GM19463 (cell line): ENCODE measurements at regions not wholly inside any gene's neighbourhood (a gene's known extent, or its start where the extent isn't known, plus 50 kb on each side); places are given as distances from the start of the nearest gene placed in this dataset.
"Not testable (repeated sequence)": the region's sequence is repeated elsewhere in the genome, so short reads cannot be mapped to it uniquely, and the experiment has no call there.

Source experiments
- ATAC-seq: cut with Tn5 transposase; IDR thresholded peaks from one replicate; pipeline ENCODE4 v1.9.1; 2021; ENCODE audit warnings: mild to moderate bottlenecking, moderate library complexity; ENCODE audit not compliant: unreplicated experiment

DNA sequence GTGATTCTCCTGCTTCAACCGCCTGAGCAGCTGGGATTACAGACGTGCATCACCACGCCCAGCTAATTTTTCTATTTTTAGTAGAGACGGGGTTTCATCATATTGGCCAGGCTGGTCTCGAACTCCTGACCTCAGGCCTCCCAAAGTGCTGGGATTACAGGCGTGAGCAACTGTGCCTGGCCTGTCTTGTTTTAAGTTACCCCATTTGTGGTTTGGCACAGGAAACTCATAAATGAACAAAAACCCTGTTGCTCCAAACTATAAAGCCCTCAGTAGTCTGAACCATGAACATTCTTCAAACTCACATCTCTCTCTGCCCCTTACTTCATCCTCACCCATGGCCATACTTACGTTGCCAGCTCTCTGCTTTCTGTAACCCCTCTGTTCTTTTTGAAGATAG is 61.7 kb downstream of the RHOU start:
- ATAC-seq, result not testable (repeated sequence)

DNA sequence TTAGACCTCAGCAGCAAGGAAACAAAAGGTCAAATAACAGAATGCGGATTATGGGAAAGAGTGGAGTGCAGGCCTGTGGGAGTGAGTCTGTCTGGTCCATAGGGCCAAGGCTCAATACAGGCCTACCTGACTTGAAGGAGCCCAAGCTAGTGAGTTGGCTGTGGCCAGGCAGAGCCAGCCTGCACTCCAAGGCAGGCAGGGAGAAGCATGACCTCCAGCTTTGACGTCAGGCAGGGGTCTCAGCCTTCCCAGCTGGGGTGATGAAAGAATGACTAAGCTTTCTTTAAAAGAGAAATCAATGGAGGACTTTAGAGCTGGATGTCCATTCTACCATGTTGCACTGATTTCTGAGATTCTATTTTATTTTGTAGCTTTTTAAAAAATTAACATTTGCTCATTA is 62.8 kb downstream of the RHOU start:
- no peak for ATAC-seq

- ATAC-seq, result no peak
These were observed 63.3 kb downstream of the RHOU start for GRCh38 chr1:228798548-228798947.

DNA sequence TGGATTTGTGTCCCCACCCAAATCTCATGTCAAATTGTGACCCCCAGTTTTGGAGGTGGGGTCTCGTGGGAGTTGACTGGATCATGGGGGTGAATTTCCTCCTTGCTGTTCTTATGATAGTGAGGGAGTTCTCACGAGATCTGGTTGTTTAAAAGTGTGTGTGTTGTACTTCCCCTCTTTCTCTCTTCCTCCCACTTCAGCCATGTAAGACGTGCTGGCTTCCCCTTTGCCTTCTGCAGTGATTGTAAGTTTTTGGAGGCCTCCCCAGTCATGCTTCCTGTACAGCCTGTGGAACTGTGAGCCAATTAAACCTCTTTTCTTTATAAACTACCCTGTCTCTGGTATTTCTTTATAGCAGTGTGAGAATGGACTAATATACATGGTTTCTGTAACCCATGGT is 64.6 kb downstream of the RHOU start:
- no peak for ATAC-seq

- ATAC-seq, result no peak
These were observed 65.8 kb downstream of the RHOU start for GRCh38 chr1:228801068-228801467.

- ATAC-seq, result no peak
These were observed 67.3 kb downstream of the RHOU start for GRCh38 chr1:228802386-228803220.

DNA sequence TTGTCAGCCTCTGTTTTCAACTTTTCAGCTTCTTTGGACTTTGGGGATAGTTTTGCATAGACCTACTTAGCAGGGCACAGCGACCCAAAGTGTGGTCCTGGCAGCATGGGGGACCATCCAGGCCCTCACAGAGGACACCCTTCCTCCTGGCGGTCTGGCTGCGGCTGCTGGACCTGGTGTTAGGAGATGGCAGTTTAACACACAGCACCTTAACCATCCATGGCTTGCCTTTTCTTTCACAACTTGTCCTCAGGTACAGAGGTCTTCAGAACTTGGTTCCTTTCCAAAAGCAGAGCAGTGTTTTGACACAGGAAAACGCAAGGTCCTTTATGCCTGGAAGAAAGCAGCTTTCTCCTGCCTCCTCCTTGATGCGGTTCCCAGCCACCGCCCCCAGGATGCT is 68.1 kb downstream of the RHOU start:
- ATAC-seq, result no peak

DNA sequence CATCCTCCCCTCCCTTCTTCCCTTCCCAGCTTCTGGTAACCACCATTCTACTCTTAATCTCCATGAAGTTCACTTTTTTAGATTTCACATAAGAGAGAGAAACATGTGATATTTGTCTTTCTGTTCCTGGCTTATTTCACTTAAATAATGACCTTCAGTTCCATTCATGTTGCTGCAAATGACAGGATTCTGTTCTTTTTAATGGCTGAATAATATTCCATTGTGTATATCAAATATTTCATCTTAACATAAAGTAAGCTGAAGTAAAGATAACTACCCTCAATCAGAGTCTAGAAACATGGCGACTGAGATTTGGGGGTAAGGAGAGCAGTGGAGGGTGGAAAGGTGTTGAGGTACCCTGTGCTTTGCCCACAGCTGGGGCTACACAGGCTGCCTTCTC is 68.9 kb downstream of the RHOU start:
- ATAC-seq, result no peak

DNA sequence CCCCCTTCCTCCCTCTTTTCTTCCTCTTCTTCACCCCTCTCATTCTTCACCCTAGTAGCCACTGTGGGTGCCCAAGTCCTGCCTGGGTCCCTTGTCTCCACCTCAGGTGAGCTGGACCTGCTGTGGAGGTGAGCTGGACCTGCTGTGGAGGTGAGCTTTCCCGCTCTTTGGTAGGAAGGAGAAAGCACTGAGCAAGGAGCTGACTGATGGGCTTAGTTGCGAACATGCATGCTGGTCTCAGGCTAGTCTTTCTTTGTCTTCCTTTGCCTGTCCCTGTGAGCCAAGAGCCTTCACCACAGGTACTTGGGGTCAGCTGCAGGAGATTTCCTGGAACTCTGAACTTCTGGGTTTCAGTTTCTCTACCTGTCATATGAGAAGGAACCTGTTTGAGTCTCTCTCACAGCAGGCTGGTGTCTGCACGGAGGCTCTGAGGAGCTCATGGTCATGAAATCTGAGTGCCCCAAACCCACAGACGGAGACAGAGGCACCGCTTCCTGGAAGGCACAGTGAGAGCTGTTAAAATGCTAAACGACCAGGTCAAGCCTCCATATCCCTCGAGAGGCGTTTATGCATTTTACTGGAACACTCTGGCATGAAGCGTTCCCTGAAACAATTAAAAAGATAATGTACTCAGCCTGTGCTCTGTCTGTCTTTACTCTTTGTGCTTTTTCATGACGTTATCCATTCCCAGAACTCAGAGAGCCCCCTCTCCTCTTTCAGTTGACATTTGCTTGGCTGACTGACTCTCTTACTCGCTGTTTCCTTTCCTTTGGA is 69.5 kb downstream of the RHOU start:
- ATAC-seq, result no peak

- ATAC-seq, result no peak
These were observed 72.8 kb downstream of the RHOU start for GRCh38 chr1:228807904-228808605.

DNA sequence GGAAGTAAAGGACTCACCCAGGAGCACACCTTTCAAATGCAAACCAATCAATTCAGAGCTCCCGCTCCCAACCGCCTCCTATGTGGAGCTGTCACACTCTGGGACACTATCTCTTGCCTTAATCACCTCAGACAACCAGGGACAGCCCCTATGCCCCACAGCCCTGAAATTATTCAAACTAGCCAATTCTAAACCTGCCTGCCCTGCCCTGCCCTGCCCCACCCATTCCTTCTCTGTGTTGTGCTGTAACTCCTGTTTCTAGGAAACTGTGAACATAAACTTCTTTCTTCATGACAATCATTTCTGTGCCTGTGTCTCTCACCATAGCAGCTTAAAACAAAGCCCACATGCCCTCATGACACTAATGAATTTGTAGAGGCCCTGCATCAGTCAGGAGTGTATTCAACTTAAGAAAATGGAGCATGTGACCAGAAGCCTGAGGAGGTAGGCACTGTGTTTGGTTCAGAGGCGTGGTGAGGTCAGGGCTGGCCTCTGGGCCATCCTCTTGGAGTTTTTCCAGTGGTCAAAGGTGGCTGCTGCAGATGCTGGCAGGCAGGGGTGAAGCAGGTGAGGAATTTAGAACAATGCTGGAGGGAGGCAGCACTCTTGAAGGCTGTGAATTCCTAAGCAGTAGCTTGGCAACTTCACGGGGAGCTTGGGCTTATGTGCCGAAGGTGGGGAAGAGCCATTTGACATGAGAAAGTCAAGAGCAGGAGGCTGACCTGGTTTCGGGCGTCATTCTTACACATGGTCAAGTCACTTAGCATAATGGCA is 74.5 kb downstream of the RHOU start:
- no peak for ATAC-seq

DNA sequence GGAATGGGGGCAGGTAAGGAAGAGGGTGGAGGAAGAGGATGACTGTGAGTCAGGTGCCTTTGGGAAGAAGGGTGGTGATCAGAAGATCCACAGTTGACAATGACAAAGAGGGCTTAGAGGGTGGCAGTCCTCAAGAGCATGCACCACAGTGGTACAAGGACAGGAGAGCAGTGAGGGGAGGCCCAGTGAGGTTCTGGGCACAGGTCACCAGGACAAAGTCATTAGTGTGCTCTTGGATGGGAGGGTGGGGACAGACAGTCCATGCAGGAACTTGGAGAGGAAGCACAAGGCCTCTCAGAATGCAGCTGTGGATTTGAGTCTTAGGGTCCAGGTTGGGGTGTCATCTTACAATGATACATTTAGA is 75.1 kb downstream of the RHOU start:
- no peak for ATAC-seq

DNA sequence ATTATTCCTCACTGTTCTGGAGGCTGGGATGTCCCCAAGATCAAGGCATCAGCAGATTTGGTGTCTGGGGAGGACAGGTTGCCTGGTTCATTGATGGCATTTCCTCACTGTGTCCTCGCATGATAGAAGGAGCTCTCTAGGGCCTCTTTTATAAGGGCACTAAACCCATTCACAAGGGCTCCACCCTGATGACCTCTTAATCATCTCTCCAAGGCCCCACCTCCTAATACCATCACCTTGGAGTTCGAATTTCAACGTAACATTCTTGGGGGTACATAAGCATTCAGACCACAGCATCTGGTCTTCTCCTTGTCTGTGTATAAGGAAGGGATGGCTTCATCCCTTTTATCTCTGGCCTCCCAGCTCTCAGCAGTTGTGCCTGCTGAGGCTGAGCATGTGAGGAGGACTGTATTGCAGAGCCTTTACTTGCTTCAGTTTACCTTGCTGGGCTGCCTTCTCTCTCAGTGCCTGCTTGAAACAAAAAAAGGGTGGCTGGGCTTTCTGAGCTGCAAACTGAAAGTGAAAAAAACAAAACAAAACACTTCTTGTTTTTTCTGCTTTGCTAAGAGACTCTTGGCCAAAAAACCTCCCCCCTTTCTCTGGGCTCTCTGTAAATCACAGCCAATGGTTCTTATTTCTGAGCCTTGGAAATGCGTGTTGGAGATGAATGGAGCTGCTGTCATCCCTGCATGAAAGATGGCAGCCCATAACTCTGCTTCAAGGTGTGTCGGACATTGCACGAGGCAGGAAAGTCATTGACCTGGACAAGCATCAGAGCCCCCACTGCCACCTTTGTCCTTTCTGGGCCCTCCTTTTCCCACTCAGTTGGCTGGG is 75.8 kb downstream of the RHOU start:
- peak; percentile 58 for ATAC-seq

GRCh38 chr1:228811712-228812305 is 76.5 kb downstream of the RHOU start:
- no peak for ATAC-seq

DNA sequence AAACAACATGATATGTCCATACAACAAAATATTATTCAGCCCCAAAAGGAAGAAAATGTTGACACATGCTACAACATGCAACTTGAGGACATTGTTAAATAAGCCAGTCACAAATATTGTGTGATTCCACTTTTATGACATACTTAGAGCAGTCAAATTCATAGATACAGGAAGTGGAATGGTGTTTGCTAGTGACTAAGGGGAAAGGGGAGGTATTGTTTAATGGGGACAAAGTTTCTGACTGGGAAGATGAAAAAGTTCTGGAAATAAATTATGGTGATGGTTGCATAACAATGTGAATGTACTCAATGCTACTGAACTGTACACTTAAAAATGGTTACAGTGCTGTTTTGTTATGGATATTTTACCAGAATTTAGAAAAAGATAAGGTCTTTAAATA is 77.7 kb downstream of the RHOU start:
- ATAC-seq, result no peak

- no peak for ATAC-seq
These were observed 78.9 kb downstream of the RHOU start for GRCh38 chr1:228814176-228814575.

DNA sequence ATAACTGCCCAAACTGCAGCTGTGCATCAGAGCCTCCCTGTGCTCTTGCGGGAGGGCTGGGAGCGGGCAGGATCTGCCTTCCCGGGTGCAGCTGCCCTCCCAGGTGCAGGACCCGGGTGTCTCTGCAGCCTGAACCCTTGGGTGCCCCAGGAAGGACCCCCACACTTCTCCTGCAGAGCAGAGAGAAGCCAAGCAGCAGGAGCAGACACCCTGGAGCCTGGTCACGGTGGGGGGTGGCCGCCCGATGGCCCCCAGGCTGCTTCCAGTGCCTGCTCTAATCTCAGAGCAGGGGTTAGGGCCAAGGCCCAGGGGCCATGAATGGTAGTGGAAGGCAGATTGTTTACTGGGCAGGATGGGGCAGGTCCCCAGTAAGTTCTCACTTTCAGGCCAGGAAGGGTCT is 83.0 kb downstream of the RHOU start:
- no peak for ATAC-seq

DNA sequence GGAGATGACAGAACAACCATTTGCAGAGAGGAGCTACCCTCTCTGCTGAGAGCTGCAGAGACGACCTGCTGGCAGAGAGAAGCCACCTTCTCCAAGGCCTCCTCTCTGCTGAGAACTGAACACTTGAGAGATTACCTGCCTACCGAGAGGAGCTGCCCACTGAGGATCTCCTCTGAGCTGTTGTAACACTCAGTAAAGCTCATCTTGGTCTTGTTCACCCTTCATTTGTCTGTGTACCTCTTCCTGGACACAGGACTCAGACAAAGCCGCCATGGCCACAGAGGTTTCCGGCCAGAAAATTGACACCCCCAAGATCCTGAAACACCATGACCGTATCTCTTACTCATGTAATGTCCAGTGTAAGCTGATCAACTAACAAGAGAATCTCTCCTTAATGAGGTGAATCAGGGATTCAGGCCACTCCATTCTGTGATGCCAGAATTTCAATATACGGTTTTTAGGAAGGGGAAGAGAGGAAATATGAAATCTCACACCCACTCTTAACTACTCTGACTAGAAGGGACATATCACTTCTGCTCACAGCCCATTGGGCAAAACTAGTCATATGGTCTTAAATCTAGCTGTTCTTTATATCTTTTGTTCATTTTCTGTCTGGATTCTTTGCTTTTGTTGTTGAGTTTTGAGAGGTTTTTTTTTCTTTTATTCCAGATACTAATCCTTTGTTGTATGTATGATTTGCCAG is 83.8 kb downstream of the RHOU start:
- ATAC-seq, result no peak

- no peak for ATAC-seq
These were observed 86.0 kb downstream of the RHOU start for GRCh38 chr1:228821252-228821651.
